ENCODE measurements at regions not wholly inside any gene's neighbourhood (a gene's known extent, or its start where the extent isn't known, plus 50 kb on each side); places are given as distances from the start of the nearest gene placed in this dataset.

GRCh38 chrX:45850775-45851433 is 650.2 kb upstream of the DIPK2B start (continued):
- TF ChIP-seq ZFP36L1 (CRISPR knock-in tag; IDR thresholded peaks at IDR 0.05): no peak
- TF ChIP-seq SALL2 (CRISPR knock-in tag; IDR thresholded peaks at IDR 0.05): no peak
- no peak for TF ChIP-seq ZNF570 (CRISPR knock-in tag; IDR thresholded peaks at IDR 0.05; ENCODE audit: borderline replicate concordance)
- no peak for TF ChIP-seq FLYWCH1 (CRISPR knock-in tag; IDR thresholded peaks at IDR 0.05)
- TF ChIP-seq ZNF646 (CRISPR knock-in tag; IDR thresholded peaks at IDR 0.05): 0 out of 2 replicates have a peak, but pooled peaks have one; percentile 14
- TF ChIP-seq HMGXB4 (CRISPR knock-in tag; IDR thresholded peaks at IDR 0.05; ENCODE audit: borderline replicate concordance in 1 of 2, low read depth in 1 of 2): peak in 1 of 2 experiments; percentile 6; a peak in 1 of 4 replicates
- TF ChIP-seq YEATS4 (CRISPR knock-in tag; IDR thresholded peaks at IDR 0.05; ENCODE audit: borderline replicate concordance): no peak
- TF ChIP-seq, protein P1, sequence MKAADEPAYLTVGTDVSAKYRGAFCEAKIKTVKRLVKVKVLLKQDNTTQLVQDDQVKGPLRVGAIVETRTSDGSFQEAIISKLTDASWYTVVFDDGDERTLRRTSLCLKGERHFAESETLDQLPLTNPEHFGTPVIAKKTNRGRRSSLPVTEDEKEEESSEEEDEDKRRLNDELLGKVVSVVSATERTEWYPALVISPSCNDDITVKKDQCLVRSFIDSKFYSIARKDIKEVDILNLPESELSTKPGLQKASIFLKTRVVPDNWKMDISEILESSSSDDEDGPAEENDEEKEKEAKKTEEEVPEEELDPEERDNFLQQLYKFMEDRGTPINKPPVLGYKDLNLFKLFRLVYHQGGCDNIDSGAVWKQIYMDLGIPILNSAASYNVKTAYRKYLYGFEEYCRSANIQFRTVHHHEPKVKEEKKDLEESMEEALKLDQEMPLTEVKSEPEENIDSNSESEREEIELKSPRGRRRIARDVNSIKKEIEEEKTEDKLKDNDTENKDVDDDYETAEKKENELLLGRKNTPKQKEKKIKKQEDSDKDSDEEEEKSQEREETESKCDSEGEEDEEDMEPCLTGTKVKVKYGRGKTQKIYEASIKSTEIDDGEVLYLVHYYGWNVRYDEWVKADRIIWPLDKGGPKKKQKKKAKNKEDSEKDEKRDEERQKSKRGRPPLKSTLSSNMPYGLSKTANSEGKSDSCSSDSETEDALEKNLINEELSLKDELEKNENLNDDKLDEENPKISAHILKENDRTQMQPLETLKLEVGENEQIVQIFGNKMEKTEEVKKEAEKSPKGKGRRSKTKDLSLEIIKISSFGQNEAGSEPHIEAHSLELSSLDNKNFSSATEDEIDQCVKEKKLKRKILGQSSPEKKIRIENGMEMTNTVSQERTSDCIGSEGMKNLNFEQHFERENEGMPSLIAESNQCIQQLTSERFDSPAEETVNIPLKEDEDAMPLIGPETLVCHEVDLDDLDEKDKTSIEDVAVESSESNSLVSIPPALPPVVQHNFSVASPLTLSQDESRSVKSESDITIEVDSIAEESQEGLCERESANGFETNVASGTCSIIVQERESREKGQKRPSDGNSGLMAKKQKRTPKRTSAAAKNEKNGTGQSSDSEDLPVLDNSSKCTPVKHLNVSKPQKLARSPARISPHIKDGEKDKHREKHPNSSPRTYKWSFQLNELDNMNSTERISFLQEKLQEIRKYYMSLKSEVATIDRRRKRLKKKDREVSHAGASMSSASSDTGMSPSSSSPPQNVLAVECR (CRISPR knock-in tag; IDR thresholded peaks at IDR 0.05; ENCODE audit: borderline replicate concordance): peak; percentile 32; the same call in 1 of the 2 replicates
- TF ChIP-seq TFDP2 (CRISPR knock-in tag; IDR thresholded peaks at IDR 0.05): 0 out of 2 replicates have a peak, but pooled peaks have one; percentile 16
- no peak for TF ChIP-seq ZSCAN29 (CRISPR knock-in tag; conservative IDR thresholded peaks at IDR 0.05)
- no peak for TF ChIP-seq TSC22D2 (CRISPR knock-in tag; IDR thresholded peaks at IDR 0.05; ENCODE audit: borderline replicate concordance)
- no peak for TF ChIP-seq ZNF674 (CRISPR knock-in tag; IDR thresholded peaks at IDR 0.05; ENCODE audit: low read depth)
